Fibroblast of peridontal ligament (primary cell): ENCODE measurements at regions not wholly inside any gene's neighbourhood (a gene's known extent, or its start where the extent isn't known, plus 50 kb on each side); places are given as distances from the start of the nearest gene placed in this dataset.
A peak's percentile ranks its signal among the peaks of the same experiment; 100 is the strongest.
"Not testable (repeated sequence)": the region's sequence is repeated elsewhere in the genome, so short reads cannot be mapped to it uniquely, and the experiment has no call there.

Source experiments
- DNase-seq: peaks from one replicate; pipeline ENCODE4 v3.0.0-alpha.2; 2010; ENCODE audit errors: extremely low read depth

DNA sequence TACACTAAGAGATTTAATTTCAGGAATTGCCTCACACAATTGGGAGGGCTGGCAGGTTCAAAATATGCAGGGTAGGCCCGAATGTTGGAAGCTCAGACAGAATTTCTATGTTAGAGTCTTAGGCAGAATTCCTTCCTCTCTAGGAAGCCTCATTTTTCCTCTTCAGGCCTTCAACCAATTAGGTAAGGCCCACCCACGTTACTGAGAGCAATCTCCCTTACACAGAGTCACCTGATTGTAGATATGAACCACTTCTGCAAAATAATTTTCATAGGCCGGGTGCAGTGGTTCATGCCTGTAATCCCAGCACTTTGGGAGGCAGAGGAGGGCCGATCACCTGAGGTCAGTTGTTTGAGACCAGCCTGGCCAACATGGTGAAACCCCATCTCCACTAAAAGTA lies 50.2 kb upstream of the HIVEP1 start:
- no peak for DNase-seq

DNA sequence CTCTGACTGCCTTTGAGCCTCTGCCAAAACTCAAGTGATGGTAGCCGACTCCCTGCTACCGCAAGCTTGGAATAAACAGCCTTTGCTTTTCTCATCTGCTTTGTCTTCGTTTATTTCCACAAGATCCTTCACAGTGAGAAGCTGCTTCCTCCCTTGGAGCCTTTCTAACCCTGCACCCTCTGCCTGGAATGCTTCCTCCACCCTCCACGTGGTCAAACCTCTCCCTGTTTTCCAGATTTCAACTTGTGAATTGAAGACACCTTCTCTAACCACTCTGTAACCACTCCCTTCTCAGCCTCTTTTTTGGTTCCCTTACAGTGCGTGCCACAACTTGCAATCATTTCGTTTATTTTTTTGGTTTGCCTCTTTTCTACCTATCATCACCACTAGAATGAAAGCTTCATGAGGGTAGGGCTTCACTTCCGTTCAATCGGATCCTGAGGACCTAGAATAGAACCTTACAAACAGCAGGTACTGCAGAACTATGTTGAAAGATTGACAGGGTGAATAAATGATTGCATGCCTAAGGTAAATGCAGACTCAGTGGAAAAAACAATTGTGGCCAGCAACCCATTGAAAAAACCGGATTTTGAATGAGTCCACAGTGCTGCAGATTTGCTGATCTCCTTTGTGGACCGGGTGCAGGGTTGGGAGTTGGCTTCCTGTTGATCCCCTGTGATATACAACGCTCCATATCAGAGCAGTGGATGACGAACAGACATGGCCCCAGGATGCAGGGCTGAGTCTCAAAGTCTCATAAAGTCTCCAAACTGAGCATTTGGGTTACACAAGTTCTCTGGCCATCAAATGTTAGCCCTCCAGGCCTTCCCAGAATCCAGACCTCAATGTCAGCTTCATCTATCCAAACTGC lies 51.0 kb upstream of the HIVEP1 start:
- DNase-seq, result no peak

GRCh38 chr6:11956781-11957180 lies 55.3 kb upstream of the HIVEP1 start:
- no peak for DNase-seq

DNA sequence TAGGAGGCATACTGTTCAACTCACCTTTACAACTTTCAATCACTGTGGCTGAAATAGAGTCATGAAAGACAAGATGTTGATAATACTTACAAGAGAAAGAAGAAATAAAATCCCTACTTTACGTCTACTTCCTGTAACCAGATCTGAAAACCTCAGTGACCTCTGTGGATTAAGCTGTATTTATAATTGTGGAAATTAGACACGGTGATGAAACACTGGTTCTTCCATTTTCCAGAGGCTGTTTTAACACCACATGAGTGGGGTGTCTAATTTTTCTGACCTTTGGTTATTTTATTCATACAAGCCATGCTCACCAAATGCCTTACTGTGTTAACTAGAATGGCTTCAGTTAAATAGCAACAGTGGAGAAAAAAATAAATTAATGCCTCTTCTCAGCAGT lies 58.5 kb upstream of the HIVEP1 start:
- no peak for DNase-seq

DNA sequence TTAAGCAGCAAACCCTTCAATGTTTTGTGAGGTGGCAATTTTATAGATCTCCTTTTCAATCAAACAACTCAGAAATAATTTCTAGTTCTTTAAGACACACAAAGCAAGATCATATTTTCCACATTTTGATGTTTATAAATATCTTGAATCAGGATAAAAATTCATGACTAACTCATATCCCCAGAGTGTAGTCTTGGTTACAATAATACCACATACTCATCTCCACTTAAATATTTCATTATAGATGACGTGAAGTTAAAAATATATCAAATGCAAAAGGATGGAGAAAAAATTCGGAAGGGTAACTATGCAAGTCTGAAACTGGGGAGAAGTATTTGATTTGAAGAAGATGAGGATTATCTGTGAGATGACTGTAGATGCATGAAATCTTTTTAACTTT lies 59.8 kb upstream of the HIVEP1 start:
- peak; percentile 81 for DNase-seq

DNA sequence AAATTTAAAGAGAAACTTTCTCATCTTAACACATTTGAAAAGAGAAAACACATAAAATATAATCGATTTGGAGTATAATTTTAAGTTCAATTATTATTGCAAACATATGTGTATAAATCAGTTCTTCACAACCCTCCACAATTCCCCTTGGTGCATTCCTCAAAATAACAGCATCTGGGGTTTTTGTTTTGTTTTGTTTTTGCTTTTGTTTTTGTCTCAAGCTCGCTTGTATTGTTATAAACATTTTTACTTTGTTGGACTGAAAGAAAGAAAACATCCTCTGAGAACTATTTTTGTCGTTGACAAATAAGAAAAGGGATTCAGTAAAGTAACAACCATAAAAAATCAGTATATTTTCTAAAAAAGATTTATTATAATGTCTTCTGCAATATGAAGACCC lies 60.2 kb upstream of the HIVEP1 start:
- DNase-seq, result no peak

- DNase-seq, result no peak
Measured at GRCh38 chr6:11950109-11950508, 62.0 kb upstream of the HIVEP1 start.

GRCh38 chr6:11947575-11947974 lies 64.5 kb upstream of the HIVEP1 start:
- DNase-seq, result no peak

DNA sequence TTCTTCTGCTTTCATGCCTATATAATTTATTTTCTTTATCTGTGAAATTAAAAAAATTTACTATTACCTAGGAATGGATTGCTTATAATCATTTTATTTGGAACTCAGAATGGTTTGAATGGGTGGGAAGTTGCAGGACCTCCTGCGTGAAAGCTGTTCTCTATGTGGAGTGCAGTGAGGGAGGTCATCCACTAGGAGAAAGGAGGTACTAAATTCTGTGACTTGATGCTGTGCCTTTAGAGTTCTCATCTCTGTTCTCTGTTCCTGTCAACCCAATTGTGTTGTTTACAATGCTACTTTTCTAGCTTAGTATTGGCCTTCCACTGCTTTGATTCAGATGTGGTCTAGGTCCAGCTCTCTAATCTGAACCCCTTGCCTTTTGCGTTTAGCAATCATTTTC lies 65.0 kb upstream of the HIVEP1 start:
- no peak for DNase-seq

DNA sequence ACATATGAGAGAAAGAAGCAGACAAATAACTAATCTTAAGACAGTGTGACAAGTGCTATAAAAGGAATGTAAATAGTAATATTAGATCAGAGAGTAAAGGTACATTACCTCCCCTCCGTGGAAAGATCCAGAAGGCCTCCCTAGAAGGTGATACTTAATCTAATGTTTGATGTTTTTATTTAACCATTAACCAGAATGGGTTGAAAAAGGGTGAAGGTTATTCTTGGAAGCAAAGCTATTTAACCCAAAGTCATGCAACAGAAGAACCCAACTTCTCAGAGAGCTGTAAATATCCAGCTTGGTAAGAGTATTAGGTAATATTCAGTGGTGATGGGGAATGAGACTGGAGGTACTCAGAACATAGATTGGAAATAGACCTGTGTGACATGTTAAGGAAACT lies 68.0 kb upstream of the HIVEP1 start:
- no peak for DNase-seq

- no peak for DNase-seq
Measured at GRCh38 chr6:11943060-11943459, 69.1 kb upstream of the HIVEP1 start.

GRCh38 chr6:11942185-11942864 lies 69.8 kb upstream of the HIVEP1 start:
- no peak for DNase-seq

- not testable (repeated sequence) for DNase-seq
Measured at GRCh38 chr6:11940532-11941166, 71.5 kb upstream of the HIVEP1 start.

DNA sequence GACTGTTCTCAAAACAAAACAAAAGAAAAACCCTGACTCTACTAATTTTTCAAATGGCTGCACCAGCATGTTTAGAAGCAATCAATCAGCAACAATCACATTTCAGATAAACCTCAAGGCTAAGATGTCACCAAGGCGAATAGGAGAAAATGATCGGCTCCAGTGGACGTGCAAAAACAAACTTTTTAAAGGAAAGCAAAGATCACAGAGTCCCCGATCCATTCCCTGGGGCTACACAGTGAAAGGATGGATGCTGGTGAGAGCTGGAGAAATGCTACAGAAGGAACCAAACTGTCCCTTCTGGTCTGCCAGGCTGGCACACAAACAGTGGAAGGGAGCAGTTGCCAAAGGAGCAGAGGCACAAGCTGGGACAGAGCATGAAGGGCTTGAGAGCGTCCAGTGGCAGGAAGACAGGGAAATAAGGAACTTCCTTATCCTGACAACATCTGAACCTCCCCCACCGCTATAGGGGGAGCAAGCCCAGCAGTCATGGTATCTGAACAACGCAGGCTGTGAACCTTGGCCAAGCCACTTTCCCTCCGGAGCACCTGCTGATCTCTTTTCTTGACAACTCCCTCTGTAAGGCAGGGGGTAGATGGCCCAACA lies 73.7 kb upstream of the HIVEP1 start:
- DNase-seq, result no peak

- DNase-seq, result no peak
Measured at GRCh38 chr6:11934638-11935037, 77.5 kb upstream of the HIVEP1 start.

- not testable (repeated sequence) for DNase-seq
Measured at GRCh38 chr6:11932892-11933291, 79.2 kb upstream of the HIVEP1 start.

GRCh38 chr6:11931296-11932035 lies 80.6 kb upstream of the HIVEP1 start:
- DNase-seq, result no peak

DNA sequence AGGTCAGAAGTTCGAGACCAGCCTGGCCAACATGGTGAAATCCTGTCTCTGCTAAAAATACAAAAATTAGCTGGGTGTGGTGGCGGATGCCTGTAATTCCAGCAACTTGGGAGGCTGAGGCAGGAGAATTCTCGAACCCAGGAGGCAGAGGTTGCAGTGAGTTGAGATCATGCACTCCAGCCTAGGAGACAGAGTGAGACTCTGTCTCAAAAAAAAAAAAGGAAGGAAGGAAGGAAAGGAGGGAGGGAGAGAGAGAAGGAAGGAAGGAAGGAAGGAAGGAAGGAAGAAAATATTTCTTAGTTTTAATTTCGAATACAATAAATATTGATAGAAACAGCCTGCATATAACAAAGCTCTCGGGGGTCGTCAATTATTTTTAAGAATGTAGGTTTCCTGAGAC lies 81.3 kb upstream of the HIVEP1 start:
- not testable (repeated sequence) for DNase-seq

DNA sequence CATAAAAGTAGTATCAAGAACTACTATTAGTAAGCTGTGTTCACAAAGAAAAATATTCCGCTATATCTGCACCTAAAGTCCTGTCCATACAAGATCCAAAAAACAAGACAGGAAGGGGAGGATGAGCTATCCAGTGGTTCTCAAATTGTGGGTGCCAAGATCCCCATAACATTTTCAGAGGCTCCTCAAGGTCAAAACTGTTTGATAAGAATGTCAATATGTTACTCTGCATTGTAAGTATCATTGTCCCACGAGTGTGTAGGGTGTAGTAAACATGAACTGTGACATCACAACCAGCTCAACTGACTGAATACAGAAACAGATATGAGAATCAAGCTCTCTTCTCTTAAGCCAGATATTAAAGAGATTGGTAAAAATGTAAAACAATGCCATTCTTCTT lies 81.9 kb upstream of the HIVEP1 start:
- DNase-seq, result no peak

DNA sequence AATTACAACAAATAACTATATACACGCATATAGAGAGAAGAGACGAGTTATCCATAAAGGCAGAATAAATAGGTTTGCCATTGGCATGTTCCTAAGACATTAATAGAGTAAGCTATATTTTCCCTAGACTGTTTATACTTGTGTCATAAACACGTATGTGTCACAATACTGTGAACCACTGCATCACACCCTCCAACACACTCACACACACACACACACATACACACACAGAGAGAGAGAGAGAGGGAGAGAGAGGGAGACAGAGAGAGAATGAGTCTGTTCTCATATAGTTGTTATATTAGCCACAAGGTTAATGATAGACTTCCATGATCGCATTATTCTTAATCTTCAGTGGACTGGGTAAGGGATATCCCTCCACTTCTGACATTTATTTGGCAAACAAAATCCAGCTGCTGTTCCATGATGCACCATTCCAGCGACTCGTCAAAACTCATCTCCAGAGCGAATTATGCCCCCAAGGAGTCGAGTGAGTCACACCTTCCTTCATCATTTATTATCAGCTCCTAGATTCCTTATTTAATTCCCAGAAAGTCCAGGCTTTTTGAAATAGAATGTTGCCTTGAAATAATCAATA lies 82.8 kb upstream of the HIVEP1 start:
- no peak for DNase-seq
